GM08714 (cell line): ENCODE measurements at regions not wholly inside any gene's neighbourhood (a gene's known extent, or its start where the extent isn't known, plus 50 kb on each side); places are given as distances from the start of the nearest gene placed in this dataset.

Experiments
- H3K4me3 ChIP-seq: fragments of 200-500 bp; sonication (Bioruptor generic); 2 replicates; pipeline ENCODE4 v1.5.1; 2014; ENCODE audit warnings: mild to moderate bottlenecking, low read length, inconsistent platforms
- ZNF274 ChIP-seq: IDR thresholded peaks from 2 replicates; pipeline ENCODE4 v1.6.1; 2012; ENCODE audit warnings: mild to moderate bottlenecking, low read depth, low read length

DNA sequence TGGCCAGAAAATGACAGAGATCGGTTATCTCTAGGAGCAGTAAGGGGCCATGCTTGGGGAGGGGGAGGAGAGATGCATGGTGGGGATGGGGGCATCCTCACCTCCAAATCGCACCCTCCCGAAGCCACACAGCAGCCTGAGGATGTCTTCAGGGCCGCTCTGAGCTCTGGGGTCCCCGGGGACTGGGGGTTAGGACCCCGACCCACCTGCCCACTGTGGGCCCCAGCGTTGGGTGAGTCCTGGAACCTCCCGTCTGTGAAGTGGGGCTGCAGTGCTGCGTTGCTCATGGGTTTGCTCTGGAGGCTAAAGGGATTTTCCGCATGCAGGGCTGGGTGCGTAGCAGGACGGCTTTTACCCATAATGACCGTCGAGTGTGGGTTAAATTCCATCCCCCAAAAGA, 1046.3 kb downstream of the BRD1 start:
- no peak for TF ChIP-seq ZNF274
- H3K4me3 ChIP-seq = no peak overlapping the region

- no peak for TF ChIP-seq ZNF274
Observed at GRCh38 chr22:48780597-48781277, 1046.9 kb downstream of the BRD1 start.

GRCh38 chr22:48779661-48780596, 1047.7 kb downstream of the BRD1 start:
- no peak overlapping the region for H3K4me3 ChIP-seq
- TF ChIP-seq ZNF274 = no peak

More at GRCh38 chr22:48780597-48781277, 1046.9 kb downstream of the BRD1 start:
- no peak overlapping the region for H3K4me3 ChIP-seq

DNA sequence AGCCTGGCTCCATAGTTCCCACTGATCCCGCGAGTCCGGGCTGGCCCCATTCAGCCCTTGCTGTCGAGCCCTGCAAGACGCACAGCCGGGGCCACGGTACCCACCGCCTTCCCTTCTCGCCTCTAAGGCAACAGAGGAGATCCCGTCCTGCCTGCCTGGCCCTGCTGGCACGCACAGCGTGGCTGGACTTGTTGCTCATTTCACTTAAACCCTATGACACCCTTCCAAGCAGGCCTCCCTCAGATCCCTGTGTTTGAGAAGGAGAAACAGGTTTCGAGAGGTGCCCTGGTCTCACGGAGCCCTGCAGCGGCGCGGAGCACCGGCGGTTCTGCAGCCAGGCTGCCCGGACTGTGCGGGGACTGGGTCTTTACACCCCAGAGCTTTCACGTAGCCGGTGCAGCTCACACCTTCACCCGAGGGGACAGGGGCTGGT, 1048.4 kb downstream of the BRD1 start:
- TF ChIP-seq ZNF274 = no peak
- no peak overlapping the region for H3K4me3 ChIP-seq

- no peak for TF ChIP-seq ZNF274
- H3K4me3 ChIP-seq = no peak overlapping the region
Observed at GRCh38 chr22:48778308-48779195, 1049.1 kb downstream of the BRD1 start.

- TF ChIP-seq ZNF274 = no peak
- no peak overlapping the region for H3K4me3 ChIP-seq
Observed at GRCh38 chr22:48772286-48772907, 1055.3 kb downstream of the BRD1 start.

- no peak overlapping the region for H3K4me3 ChIP-seq
- TF ChIP-seq ZNF274 = no peak
Observed at GRCh38 chr22:48765595-48765994, 1062.1 kb downstream of the BRD1 start.

GRCh38 chr22:48761546-48761945, 1066.1 kb downstream of the BRD1 start:
- no peak overlapping the region for H3K4me3 ChIP-seq
- TF ChIP-seq ZNF274 = no peak

- H3K4me3 ChIP-seq = no peak overlapping the region
- TF ChIP-seq ZNF274 = no peak
Observed at GRCh38 chr22:48760481-48761390, 1066.9 kb downstream of the BRD1 start.

DNA sequence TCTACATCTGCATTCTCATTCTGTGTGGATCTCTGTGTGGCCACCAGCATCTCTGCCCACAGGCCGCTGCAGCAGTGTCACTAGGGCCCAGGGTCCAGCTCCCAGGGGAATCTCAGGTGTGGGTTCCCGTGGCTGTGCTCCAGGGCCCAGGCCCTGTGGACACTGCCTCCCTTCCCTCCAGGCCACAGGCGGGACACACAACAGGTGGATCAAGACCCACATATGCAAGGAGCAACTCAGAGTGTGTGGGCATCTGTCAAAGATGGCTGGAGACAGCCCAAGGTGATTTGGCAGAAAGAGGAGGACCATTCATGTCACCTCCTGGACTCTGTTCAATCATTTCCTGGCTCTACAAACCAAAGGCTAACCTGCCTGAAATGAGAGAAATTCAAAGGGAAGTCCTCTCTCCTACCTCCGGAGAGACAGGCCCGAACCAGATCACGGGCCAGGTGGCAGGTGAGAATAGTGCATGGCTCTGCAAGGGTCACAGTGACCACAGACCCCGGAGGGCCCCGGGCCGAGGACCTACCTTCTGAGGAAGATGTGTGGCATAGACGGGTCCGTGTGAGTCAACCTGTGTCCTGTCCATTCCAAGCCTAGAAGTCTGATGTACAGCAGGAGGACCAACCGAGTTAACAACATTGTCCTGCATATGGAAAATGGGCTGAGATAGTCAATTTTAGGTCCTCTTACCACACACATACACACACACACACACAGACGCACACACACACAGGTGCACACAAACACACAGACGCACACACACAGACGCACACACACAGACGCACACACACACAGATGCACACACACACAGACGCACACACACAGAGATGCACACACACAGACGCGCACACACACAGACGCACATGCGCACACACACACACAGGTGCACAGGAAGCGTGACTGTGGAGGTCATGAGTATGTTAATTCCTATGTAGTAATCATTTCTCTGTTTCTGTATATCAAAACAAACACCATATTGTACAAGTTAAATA, 1068.5 kb downstream of the BRD1 start:
- no peak for TF ChIP-seq ZNF274
- no peak overlapping the region for H3K4me3 ChIP-seq

GRCh38 chr22:48757985-48758561, 1069.6 kb downstream of the BRD1 start:
- no peak overlapping the region for H3K4me3 ChIP-seq
- no peak for TF ChIP-seq ZNF274
